WTC11 (cell line): ENCODE measurements at regions not wholly inside any gene's neighbourhood (a gene's known extent, or its start where the extent isn't known, plus 50 kb on each side); places are given as distances from the start of the nearest gene placed in this dataset.

ENCODE experiments used
- ATAC-seq: fragments of 200-7000 bp; cut with Tn5 transposase; 2 replicates; pipeline ENCODE4 v1.10.0; 2021; ENCODE audit warnings: mild to moderate bottlenecking, moderate library complexity
- CTCF ChIA-PET: fragments of 300-600 bp; sonication (Branson Sonifier 250); formaldehyde crosslinking; loops from one replicate; lab custom pipeline; 2021; ENCODE audit warnings: antibody characterized with exemption; lab: Charles Lee
- POLR2A ChIA-PET: fragments of 350-600 bp; sonication (Branson Sonifier 250); formaldehyde crosslinking; loops from one replicate; lab custom pipeline; 2021; ENCODE audit warnings: antibody characterized with exemption; lab: Charles Lee
- DNase-seq: peaks from one replicate; pipeline ENCODE4 v3.0.0; 2021; ENCODE audit warnings: low spot score
- H3K27ac Mint-ChIP-seq: 2 replicates; pipeline ENCODE4 v1.8.0; 2021; ENCODE audit warnings: mixed read lengths
- H3K27me3 Mint-ChIP-seq: 2 replicates; pipeline ENCODE4 v1.8.0; 2021; ENCODE audit warnings: low read depth, mild to moderate bottlenecking, moderate library complexity, mixed read lengths
- H3K36me3 Mint-ChIP-seq: 2 replicates; pipeline ENCODE4 v1.8.0; 2021; ENCODE audit warnings: mixed read lengths
- H3K4me1 Mint-ChIP-seq: 2 replicates; pipeline ENCODE4 v1.8.0; 2022; ENCODE audit warnings: mixed read lengths
- H3K4me3 Mint-ChIP-seq: 2 replicates; pipeline ENCODE4 v1.8.0; 2021; ENCODE audit warnings: mild to moderate bottlenecking, moderate library complexity, mixed read lengths
- H3K9me3 Mint-ChIP-seq: 2 replicates; pipeline ENCODE4 v1.8.0; 2021; ENCODE audit warnings: mixed read lengths
- IRF2 ChIP-seq: sonication (generic); formaldehyde crosslinking; IDR thresholded peaks from 2 replicates; pipeline ENCODE4 v1.8.0; 2022; ENCODE audit warnings: low read depth, missing genetic modification reagents, borderline replicate concordance
- KAT7 ChIP-seq: sonication (generic); formaldehyde crosslinking; IDR thresholded peaks from 2 replicates; pipeline ENCODE4 v1.8.1; 2023; ENCODE audit warnings: missing genetic modification reagents, mild to moderate bottlenecking, borderline replicate concordance
- TEAD1 ChIP-seq: sonication (generic); formaldehyde crosslinking; IDR thresholded peaks from 2 replicates; pipeline ENCODE4 v1.8.0; 2022; ENCODE audit warnings: mild to moderate bottlenecking, missing genetic modification reagents
- ZMAT4 ChIP-seq: fragments of 250-450 bp; sonication (Bioruptor Pico); IDR thresholded peaks from 2 replicates; pipeline ENCODE4 v1.9.0; 2021; ENCODE audit warnings: mild to moderate bottlenecking
- ZNF219 ChIP-seq: sonication (generic); formaldehyde crosslinking; IDR thresholded peaks from 2 replicates; pipeline ENCODE4 v1.8.0; 2023; ENCODE audit warnings: missing genetic modification reagents, mild to moderate bottlenecking, borderline replicate concordance
- ZNF423 ChIP-seq: fragments of 250-450 bp; sonication (Bioruptor Pico); IDR thresholded peaks from 2 replicates; pipeline ENCODE4 v2.1.2; 2022; ENCODE audit warnings: mild to moderate bottlenecking, moderate library complexity
- TF ChIP-seq, protein P1 (sequence below): sonication (generic); formaldehyde crosslinking; IDR thresholded peaks from 2 replicates; pipeline ENCODE4 v1.8.1; 2023; ENCODE audit warnings: mild to moderate bottlenecking, missing genetic modification reagents, moderate library complexity
- TF ChIP-seq, protein P2 (sequence below): sonication (generic); formaldehyde crosslinking; IDR thresholded peaks from 2 replicates; pipeline ENCODE4 v1.8.1; 2023; ENCODE audit warnings: mild to moderate bottlenecking, moderate library complexity, missing genetic modification reagents
- TF ChIP-seq, protein P3 (sequence below): fragments of 200-600 bp; IDR thresholded peaks from 2 replicates; pipeline ENCODE4 v1.8.0; 2022; ENCODE audit warnings: antibody characterized with exemption
- TF ChIP-seq, protein P4 (sequence below): sonication (generic); formaldehyde crosslinking; IDR thresholded peaks from 2 replicates; pipeline ENCODE4 v1.8.0; 2023; ENCODE audit warnings: missing genetic modification reagents, mild to moderate bottlenecking, borderline replicate concordance
- TF ChIP-seq, protein P5 (sequence below): sonication (generic); formaldehyde crosslinking; conservative IDR thresholded peaks from 2 replicates; pipeline ENCODE4 v1.8.1; 2023; ENCODE audit warnings: mild to moderate bottlenecking, low read depth, missing genetic modification reagents, moderate library complexity

DNA sequence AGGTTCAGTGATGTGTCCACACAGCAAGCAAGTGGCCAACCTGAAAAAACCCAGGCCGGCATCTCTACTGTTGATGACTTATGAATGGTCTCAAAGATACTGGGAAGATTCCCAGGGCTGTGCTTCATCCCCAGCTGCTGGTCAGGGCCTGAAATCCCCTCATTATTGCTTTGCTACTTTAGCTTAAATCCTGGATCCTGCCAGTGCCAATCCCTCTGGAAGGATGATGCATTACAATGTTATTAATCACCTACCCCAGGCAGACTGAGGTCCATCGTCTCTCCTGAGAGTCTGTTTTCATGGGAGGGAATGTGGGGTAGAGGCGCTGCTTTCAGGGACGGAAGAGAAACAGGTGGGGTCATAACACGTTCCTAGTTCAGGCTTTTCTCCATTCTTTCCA lies 371.6 kb downstream of the RPS24 start:
- no peak overlapping the region for H3K27ac Mint-ChIP-seq
- POLR2A ChIA-PET, result no interaction called here
- CTCF ChIA-PET, result no interaction called here

More for the DNA sequence above, 371.6 kb downstream of the RPS24 start:
- no peak for DNase-seq
- Mint-ChIP-seq H3K4me1 (peaks cover 24% of the 10 kb centered on the region), H3K27me3 (peaks cover 23% of the 10 kb centered on the region), H3K36me3 (no peaks in the 10 kb centered on the region), H3K9me3 (peaks cover 10% of the 10 kb centered on the region), H3K4me3 (no peak overlapping the region)
- TF ChIP-seq, protein P1, sequence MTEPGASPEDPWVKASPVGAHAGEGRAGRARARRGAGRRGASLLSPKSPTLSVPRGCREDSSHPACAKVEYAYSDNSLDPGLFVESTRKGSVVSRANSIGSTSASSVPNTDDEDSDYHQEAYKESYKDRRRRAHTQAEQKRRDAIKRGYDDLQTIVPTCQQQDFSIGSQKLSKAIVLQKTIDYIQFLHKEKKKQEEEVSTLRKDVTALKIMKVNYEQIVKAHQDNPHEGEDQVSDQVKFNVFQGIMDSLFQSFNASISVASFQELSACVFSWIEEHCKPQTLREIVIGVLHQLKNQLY (CRISPR knock-in tag), result no peak
- no peak for TF ChIP-seq ZNF423 (CRISPR knock-in tag)
- TF ChIP-seq, protein P2, sequence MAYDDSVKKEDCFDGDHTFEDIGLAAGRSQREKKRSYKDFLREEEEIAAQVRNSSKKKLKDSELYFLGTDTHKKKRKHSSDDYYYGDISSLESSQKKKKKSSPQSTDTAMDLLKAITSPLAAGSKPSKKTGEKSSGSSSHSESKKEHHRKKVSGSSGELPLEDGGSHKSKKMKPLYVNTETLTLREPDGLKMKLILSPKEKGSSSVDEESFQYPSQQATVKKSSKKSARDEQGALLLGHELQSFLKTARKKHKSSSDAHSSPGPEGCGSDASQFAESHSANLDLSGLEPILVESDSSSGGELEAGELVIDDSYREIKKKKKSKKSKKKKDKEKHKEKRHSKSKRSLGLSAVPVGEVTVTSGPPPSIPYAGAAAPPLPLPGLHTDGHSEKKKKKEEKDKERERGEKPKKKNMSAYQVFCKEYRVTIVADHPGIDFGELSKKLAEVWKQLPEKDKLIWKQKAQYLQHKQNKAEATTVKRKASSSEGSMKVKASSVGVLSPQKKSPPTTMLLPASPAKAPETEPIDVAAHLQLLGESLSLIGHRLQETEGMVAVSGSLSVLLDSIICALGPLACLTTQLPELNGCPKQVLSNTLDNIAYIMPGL (CRISPR knock-in tag), result no peak
- TF ChIP-seq IRF2 (CRISPR knock-in tag), result no peak
- TF ChIP-seq, protein P3, sequence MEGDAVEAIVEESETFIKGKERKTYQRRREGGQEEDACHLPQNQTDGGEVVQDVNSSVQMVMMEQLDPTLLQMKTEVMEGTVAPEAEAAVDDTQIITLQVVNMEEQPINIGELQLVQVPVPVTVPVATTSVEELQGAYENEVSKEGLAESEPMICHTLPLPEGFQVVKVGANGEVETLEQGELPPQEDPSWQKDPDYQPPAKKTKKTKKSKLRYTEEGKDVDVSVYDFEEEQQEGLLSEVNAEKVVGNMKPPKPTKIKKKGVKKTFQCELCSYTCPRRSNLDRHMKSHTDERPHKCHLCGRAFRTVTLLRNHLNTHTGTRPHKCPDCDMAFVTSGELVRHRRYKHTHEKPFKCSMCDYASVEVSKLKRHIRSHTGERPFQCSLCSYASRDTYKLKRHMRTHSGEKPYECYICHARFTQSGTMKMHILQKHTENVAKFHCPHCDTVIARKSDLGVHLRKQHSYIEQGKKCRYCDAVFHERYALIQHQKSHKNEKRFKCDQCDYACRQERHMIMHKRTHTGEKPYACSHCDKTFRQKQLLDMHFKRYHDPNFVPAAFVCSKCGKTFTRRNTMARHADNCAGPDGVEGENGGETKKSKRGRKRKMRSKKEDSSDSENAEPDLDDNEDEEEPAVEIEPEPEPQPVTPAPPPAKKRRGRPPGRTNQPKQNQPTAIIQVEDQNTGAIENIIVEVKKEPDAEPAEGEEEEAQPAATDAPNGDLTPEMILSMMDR, result no peak
- TF ChIP-seq, protein P4, sequence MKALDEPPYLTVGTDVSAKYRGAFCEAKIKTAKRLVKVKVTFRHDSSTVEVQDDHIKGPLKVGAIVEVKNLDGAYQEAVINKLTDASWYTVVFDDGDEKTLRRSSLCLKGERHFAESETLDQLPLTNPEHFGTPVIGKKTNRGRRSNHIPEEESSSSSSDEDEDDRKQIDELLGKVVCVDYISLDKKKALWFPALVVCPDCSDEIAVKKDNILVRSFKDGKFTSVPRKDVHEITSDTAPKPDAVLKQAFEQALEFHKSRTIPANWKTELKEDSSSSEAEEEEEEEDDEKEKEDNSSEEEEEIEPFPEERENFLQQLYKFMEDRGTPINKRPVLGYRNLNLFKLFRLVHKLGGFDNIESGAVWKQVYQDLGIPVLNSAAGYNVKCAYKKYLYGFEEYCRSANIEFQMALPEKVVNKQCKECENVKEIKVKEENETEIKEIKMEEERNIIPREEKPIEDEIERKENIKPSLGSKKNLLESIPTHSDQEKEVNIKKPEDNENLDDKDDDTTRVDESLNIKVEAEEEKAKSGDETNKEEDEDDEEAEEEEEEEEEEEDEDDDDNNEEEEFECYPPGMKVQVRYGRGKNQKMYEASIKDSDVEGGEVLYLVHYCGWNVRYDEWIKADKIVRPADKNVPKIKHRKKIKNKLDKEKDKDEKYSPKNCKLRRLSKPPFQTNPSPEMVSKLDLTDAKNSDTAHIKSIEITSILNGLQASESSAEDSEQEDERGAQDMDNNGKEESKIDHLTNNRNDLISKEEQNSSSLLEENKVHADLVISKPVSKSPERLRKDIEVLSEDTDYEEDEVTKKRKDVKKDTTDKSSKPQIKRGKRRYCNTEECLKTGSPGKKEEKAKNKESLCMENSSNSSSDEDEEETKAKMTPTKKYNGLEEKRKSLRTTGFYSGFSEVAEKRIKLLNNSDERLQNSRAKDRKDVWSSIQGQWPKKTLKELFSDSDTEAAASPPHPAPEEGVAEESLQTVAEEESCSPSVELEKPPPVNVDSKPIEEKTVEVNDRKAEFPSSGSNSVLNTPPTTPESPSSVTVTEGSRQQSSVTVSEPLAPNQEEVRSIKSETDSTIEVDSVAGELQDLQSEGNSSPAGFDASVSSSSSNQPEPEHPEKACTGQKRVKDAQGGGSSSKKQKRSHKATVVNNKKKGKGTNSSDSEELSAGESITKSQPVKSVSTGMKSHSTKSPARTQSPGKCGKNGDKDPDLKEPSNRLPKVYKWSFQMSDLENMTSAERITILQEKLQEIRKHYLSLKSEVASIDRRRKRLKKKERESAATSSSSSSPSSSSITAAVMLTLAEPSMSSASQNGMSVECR (CRISPR knock-in tag), result no peak
- no peak for TF ChIP-seq TEAD1 (CRISPR knock-in tag)
- no peak for TF ChIP-seq ZMAT4 (CRISPR knock-in tag)
- TF ChIP-seq, protein P5, sequence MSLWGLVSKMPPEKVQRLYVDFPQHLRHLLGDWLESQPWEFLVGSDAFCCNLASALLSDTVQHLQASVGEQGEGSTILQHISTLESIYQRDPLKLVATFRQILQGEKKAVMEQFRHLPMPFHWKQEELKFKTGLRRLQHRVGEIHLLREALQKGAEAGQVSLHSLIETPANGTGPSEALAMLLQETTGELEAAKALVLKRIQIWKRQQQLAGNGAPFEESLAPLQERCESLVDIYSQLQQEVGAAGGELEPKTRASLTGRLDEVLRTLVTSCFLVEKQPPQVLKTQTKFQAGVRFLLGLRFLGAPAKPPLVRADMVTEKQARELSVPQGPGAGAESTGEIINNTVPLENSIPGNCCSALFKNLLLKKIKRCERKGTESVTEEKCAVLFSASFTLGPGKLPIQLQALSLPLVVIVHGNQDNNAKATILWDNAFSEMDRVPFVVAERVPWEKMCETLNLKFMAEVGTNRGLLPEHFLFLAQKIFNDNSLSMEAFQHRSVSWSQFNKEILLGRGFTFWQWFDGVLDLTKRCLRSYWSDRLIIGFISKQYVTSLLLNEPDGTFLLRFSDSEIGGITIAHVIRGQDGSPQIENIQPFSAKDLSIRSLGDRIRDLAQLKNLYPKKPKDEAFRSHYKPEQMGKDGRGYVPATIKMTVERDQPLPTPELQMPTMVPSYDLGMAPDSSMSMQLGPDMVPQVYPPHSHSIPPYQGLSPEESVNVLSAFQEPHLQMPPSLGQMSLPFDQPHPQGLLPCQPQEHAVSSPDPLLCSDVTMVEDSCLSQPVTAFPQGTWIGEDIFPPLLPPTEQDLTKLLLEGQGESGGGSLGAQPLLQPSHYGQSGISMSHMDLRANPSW (CRISPR knock-in tag), result no peak
- no peak for TF ChIP-seq ZNF219 (CRISPR knock-in tag)
- no peak for TF ChIP-seq KAT7 (CRISPR knock-in tag)
- ATAC-seq, result no peak
